PC-9 (cell line): ENCODE measurements at regions not wholly inside any gene's neighbourhood (a gene's known extent, or its start where the extent isn't known, plus 50 kb on each side); places are given as distances from the start of the nearest gene placed in this dataset.

Experiments used
- EZH2 ChIP-seq: fragments of 200-600 bp; sonication (generic); IDR thresholded peaks from 2 replicates; pipeline ENCODE4 v1.8.0; 2017; ENCODE audit warnings: antibody characterized with exemption, low read depth
- TF ChIP-seq, protein P1 (sequence below): fragments of 200-600 bp; sonication (generic); conservative IDR thresholded peaks from 2 replicates; pipeline ENCODE4 v1.6.1; 2017; ENCODE audit warnings: mixed run types, antibody characterized with exemption, mild to moderate bottlenecking, moderate library complexity

DNA sequence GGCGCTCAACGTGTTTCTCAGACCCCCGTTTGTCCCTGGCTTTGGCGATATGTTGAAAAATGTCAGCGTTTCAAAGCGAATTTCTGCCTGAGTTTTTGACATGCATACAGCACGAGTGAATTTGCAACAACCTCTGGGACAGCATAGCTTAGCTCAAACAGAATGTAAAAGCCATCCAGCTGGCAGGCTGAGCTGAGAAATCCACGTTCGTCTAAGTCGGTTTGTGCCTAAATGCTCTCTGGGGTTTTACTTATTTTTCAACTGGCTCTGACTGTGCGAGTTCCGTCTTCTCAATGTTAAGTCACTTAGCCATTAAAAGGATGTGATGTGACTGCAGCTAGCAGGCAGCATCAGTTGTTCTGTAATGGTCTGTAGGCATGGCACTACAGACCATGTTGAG lies 243.5 kb upstream of the SLCO3A1 start:
- no peak for TF ChIP-seq EZH2
- TF ChIP-seq, protein P1, sequence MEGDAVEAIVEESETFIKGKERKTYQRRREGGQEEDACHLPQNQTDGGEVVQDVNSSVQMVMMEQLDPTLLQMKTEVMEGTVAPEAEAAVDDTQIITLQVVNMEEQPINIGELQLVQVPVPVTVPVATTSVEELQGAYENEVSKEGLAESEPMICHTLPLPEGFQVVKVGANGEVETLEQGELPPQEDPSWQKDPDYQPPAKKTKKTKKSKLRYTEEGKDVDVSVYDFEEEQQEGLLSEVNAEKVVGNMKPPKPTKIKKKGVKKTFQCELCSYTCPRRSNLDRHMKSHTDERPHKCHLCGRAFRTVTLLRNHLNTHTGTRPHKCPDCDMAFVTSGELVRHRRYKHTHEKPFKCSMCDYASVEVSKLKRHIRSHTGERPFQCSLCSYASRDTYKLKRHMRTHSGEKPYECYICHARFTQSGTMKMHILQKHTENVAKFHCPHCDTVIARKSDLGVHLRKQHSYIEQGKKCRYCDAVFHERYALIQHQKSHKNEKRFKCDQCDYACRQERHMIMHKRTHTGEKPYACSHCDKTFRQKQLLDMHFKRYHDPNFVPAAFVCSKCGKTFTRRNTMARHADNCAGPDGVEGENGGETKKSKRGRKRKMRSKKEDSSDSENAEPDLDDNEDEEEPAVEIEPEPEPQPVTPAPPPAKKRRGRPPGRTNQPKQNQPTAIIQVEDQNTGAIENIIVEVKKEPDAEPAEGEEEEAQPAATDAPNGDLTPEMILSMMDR: no peak
